GM12872 (cell line): ENCODE measurements at regions not wholly inside any gene's neighbourhood (a gene's known extent, or its start where the extent isn't known, plus 50 kb on each side); places are given as distances from the start of the nearest gene placed in this dataset.

Experiments used
- CTCF ChIP-seq: IDR thresholded peaks from 3 replicates; pipeline ENCODE4 v1.5.1; 2011; ENCODE audit warnings: low read depth, mild to moderate bottlenecking, low read length, moderate library complexity; ENCODE audit not compliant: insufficient read depth

GRCh38 chr5:138702166-138703077 lies 50.8 kb upstream of the CTNNA1 start:
- TF ChIP-seq CTCF: no peak

- no peak for TF ChIP-seq CTCF
These were observed 51.5 kb upstream of the CTNNA1 start for GRCh38 chr5:138701678-138702077.

GRCh38 chr5:138700581-138701362 lies 52.5 kb upstream of the CTNNA1 start:
- no peak for TF ChIP-seq CTCF

- TF ChIP-seq CTCF: no peak
These were observed 53.7 kb upstream of the CTNNA1 start for GRCh38 chr5:138699482-138699881.

GRCh38 chr5:138698713-138699112 lies 54.5 kb upstream of the CTNNA1 start:
- TF ChIP-seq CTCF: no peak

GRCh38 chr5:138697720-138698360 lies 55.4 kb upstream of the CTNNA1 start:
- TF ChIP-seq CTCF: no peak

GRCh38 chr5:138696501-138696900 lies 56.7 kb upstream of the CTNNA1 start:
- no peak for TF ChIP-seq CTCF
